ENCODE measurements at regions not wholly inside any gene's neighbourhood (a gene's known extent, or its start where the extent isn't known, plus 50 kb on each side); places are given as distances from the start of the nearest gene placed in this dataset.
"Not testable (repeated sequence)": the region's sequence is repeated elsewhere in the genome, so short reads cannot be mapped to it uniquely, and the experiment has no call there.

DNA sequence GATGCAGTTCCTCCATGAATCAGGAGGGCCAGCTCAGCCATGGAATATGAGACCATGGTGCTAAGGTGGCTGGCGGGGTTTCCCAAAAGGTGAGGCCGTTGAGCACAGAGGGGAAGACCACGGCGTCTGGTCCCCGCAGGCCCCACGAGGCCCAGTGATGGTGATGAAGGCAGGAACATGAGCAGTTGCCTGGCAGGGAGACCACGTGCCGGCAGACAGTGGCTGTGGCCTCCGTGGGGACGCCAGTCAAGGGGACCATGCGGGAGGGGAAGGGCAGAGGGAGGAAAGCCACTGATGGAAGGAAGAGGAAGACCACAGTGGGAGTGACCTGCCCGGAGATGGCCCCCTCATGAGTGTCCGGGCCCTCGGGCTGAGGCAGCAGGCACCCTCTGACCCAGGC lies 220.9 kb upstream of the SGCG start:
- TF ChIP-seq POLR2AphosphoS5 (IDR thresholded peaks at IDR 0.05; ENCODE audit: insufficient read depth, low read depth, low read length), result not testable (repeated sequence)
- TF ChIP-seq, protein P1, sequence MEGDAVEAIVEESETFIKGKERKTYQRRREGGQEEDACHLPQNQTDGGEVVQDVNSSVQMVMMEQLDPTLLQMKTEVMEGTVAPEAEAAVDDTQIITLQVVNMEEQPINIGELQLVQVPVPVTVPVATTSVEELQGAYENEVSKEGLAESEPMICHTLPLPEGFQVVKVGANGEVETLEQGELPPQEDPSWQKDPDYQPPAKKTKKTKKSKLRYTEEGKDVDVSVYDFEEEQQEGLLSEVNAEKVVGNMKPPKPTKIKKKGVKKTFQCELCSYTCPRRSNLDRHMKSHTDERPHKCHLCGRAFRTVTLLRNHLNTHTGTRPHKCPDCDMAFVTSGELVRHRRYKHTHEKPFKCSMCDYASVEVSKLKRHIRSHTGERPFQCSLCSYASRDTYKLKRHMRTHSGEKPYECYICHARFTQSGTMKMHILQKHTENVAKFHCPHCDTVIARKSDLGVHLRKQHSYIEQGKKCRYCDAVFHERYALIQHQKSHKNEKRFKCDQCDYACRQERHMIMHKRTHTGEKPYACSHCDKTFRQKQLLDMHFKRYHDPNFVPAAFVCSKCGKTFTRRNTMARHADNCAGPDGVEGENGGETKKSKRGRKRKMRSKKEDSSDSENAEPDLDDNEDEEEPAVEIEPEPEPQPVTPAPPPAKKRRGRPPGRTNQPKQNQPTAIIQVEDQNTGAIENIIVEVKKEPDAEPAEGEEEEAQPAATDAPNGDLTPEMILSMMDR (IDR thresholded peaks at IDR 0.05; ENCODE audit: extremely low read depth in 1 of 2, insufficient read depth in 1 of 2, low read depth in 1 of 2, low read length in 2 of 2), result not testable (repeated sequence)

Measured in endothelial cell of umbilical vein (primary cell).